Endodermal cell (in vitro differentiated cells): ENCODE measurements at regions not wholly inside any gene's neighbourhood (a gene's known extent, or its start where the extent isn't known, plus 50 kb on each side); places are given as distances from the start of the nearest gene placed in this dataset.

Experiments used
- DNase-seq: peaks from one replicate; pipeline ENCODE4 v3.0.0-alpha.2; 2017
- H3K27ac ChIP-seq: 2 replicates; pipeline ENCODE4 v1.5.1; 2013; ENCODE audit warnings: mild to moderate bottlenecking, low read depth, low read length, moderate library complexity
- H3K27me3 ChIP-seq: 2 replicates; pipeline ENCODE4 v1.6.1; 2013; ENCODE audit warnings: mild to moderate bottlenecking, low read length, moderate library complexity; ENCODE audit not compliant: insufficient read depth, control insufficient read depth, poor library complexity, severe bottlenecking
- H3K36me3 ChIP-seq: 2 replicates; pipeline ENCODE4 v1.7.0; 2013; ENCODE audit warnings: mild to moderate bottlenecking, low read length, moderate library complexity; ENCODE audit not compliant: control insufficient read depth, insufficient read depth
- H3K4me1 ChIP-seq: one replicate; pipeline ENCODE4 v1.7.0; 2013; ENCODE audit warnings: low read length; ENCODE audit not compliant: control insufficient read depth, insufficient read depth
- H3K4me3 ChIP-seq: 2 replicates; pipeline ENCODE4 v1.5.1; 2013; ENCODE audit warnings: mild to moderate bottlenecking, low read length, moderate library complexity
- H3K9ac ChIP-seq: 2 replicates; pipeline ENCODE4 v1.6.1; 2013; ENCODE audit warnings: mild to moderate bottlenecking, low read length, moderate library complexity; ENCODE audit not compliant: poor library complexity, severe bottlenecking; ENCODE audit errors: extremely low read depth
- H3K9me3 ChIP-seq: 2 replicates; pipeline ENCODE4 v1.6.1; 2013; ENCODE audit warnings: mild to moderate bottlenecking, low read length, moderate library complexity; ENCODE audit not compliant: control insufficient read depth
- H3K27ac Mint-ChIP-seq: 2 replicates; pipeline ENCODE4 v1.8.0; 2020; ENCODE audit warnings: mixed read lengths
- H3K27me3 Mint-ChIP-seq: 2 replicates; pipeline ENCODE4 v1.8.0; 2021; ENCODE audit warnings: mild to moderate bottlenecking, mixed read lengths; ENCODE audit not compliant: insufficient read depth
- H3K36me3 Mint-ChIP-seq: 2 replicates; pipeline ENCODE4 v1.8.0; 2020; ENCODE audit warnings: low read depth, mixed read lengths
- H3K4me1 Mint-ChIP-seq: 2 replicates; pipeline ENCODE4 v1.8.0; 2020; ENCODE audit warnings: mixed read lengths
- H3K4me3 Mint-ChIP-seq: 2 replicates; pipeline ENCODE4 v1.8.0; 2020; ENCODE audit warnings: mild to moderate bottlenecking, moderate library complexity, mixed read lengths
- H3K9me3 Mint-ChIP-seq: 2 replicates; pipeline ENCODE4 v1.8.0; 2020; ENCODE audit warnings: mild to moderate bottlenecking, mixed read lengths
- CTCF ChIP-seq: fragments of 200-600 bp; sonication (generic); conservative IDR thresholded peaks from 2 replicates; pipeline ENCODE4 v1.5.0; 2021; ENCODE audit warnings: antibody characterized with exemption, mild to moderate bottlenecking
- WGBS, 2 experiments: methylation state at CpG; one replicate each; pipeline versions ENCODE4 v1.1.5 to v1.1.7; 2013; ENCODE audit warnings: missing lambda C conversion rate in 2 of 2, mixed read lengths in 1 of 2; ENCODE audit not compliant: insufficient coverage in 1 of 2, insufficient read length in 1 of 2; 5-methylcytosine and 5-hydroxymethylcytosine counted together

- Mint-ChIP-seq H3K9me3 (peaks cover 7% of the 10 kb centered on the region), H3K4me3 (no peak overlapping the region), H3K27me3 (peaks cover 1% of the 10 kb centered on the region), H3K36me3 (no peaks in the 10 kb centered on the region), H3K27ac (no peak overlapping the region), H3K4me1 (no peaks in the 10 kb centered on the region)
- Histone ChIP-seq H3K4me1 (no peaks in the 10 kb centered on the region), H3K27ac (no peak overlapping the region), H3K9ac (no peak overlapping the region), H3K36me3 (no peaks in the 10 kb centered on the region), H3K4me3 (no peak overlapping the region), H3K27me3 (no peaks in the 10 kb centered on the region), H3K9me3 (no peaks in the 10 kb centered on the region)
- DNase-seq, result no peak
- WGBS, 2 experiments, result 87 to 96% methylated on average over 4 to 7 of the region's 7 CpGs
- no peak for TF ChIP-seq CTCF
Measured at GRCh38 chr2:100653449-100654035, 90.7 kb downstream of the PDCL3 start.

- H3K9ac ChIP-seq, result no peak overlapping the region
- H3K9me3 ChIP-seq, result no peaks in the 10 kb centered on the region
- Mint-ChIP-seq H3K4me1 (no peaks in the 10 kb centered on the region), H3K36me3 (no peaks in the 10 kb centered on the region), H3K4me3 (no peak overlapping the region), H3K9me3 (peaks cover 4% of the 10 kb centered on the region), H3K27me3 (peaks cover 1% of the 10 kb centered on the region), H3K27ac (no peak overlapping the region)
- no peaks in the 10 kb centered on the region for H3K36me3 ChIP-seq
- no peak overlapping the region for H3K27ac ChIP-seq
- 91 to 93% methylated on average over 3 to 7 of the region's 7 CpGs for WGBS, 2 experiments
- TF ChIP-seq CTCF, result no peak
- DNase-seq, result no peak
- no peaks in the 10 kb centered on the region for H3K4me1 ChIP-seq
- H3K27me3 ChIP-seq, result no peaks in the 10 kb centered on the region
- H3K4me3 ChIP-seq, result no peak overlapping the region
Measured at GRCh38 chr2:100654611-100655010, 91.8 kb downstream of the PDCL3 start.

- H3K27ac Mint-ChIP-seq, result no peak overlapping the region
- 92 to 100% methylated on average over 3 to 5 of the region's 5 CpGs for WGBS, 2 experiments
- no peak overlapping the region for H3K4me3 Mint-ChIP-seq
- TF ChIP-seq CTCF, result no peak
- no peaks in the 10 kb centered on the region for H3K36me3 Mint-ChIP-seq
- Histone ChIP-seq H3K36me3 (no peaks in the 10 kb centered on the region), H3K4me3 (no peak overlapping the region), H3K9ac (no peak overlapping the region), H3K27ac (no peak overlapping the region), H3K27me3 (no peaks in the 10 kb centered on the region), H3K4me1 (no peaks in the 10 kb centered on the region), H3K9me3 (no peaks in the 10 kb centered on the region)
- no peak for DNase-seq
- H3K27me3 Mint-ChIP-seq, result peaks cover 1% of the 10 kb centered on the region
- H3K4me1 Mint-ChIP-seq, result no peaks in the 10 kb centered on the region
- peaks cover 4% of the 10 kb centered on the region for H3K9me3 Mint-ChIP-seq
Measured at GRCh38 chr2:100655446-100655845, 92.7 kb downstream of the PDCL3 start.
